ENCODE measurements at regions not wholly inside any gene's neighbourhood (a gene's known extent, or its start where the extent isn't known, plus 50 kb on each side); places are given as distances from the start of the nearest gene placed in this dataset.

GRCh38 chr5:58113172-58113571 lies 346.7 kb downstream of the PLK2 start:
- DNase-seq (ENCODE audit: low read depth in 2 of 2), result no peak

DNA sequence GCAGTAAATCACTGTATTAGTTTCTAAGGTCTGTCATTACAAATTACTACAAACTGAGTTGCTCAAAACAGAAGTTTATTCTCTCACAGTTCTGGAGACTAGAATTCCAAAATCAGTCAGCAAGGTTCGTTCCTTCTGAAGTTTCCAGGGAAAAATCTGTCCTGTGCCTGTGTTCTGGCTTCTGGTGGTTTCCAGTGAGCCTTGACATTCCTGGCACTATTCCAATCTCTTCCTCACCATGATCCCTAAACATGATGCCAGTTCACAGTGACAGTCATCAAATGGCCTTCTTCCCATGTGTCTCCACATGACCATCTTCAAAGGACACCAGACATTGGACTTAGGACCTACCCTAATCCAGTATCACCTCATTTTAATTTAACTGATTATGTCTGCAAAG lies 351.4 kb downstream of the PLK2 start:
- DNase-seq (ENCODE audit: low read depth in 2 of 2), result no peak

DNA sequence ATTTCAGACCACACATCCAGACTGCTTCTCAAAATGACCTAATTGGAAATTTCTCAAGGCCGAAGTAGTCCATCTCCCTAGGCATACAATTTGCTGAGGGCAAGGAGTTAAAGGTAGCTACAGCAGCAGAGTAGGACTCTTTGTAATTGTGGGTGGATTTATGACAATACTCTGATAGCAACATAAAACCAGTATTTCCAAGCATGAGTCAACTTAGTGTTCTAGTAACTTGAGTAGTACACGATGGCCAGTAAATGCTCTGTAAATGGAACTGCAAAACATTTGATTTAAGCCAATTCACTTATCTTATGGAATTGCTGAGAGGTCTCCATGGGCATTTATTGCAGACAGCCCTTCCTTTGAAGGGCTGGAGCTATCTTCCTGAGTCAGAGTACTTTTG lies 352.2 kb downstream of the PLK2 start:
- DNase-seq (ENCODE audit: low read depth in 2 of 2), result no peak

- no peak for DNase-seq (ENCODE audit: low read depth in 2 of 2)
Observed at GRCh38 chr5:58106754-58107410, 353.0 kb downstream of the PLK2 start.

DNA sequence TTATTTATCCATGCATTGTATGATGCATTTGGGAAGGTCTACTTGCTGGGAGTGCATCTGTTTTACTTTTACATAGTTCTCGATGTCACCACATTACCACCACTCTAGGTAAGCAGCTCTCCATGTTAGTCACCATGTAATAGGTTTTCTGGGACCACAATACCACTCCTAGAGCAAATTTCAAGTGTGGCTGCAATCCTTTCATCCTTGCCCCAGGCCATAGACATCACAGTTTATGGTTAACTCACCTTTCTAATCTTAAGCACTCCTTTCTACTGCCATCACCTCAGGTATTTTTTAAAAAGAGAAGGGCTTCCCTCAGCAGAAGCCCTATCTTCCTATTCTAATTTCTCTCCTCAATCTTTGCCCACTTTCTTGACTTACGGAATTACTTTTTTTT lies 354.1 kb downstream of the PLK2 start:
- no peak for DNase-seq (ENCODE audit: low read depth in 2 of 2)

DNA sequence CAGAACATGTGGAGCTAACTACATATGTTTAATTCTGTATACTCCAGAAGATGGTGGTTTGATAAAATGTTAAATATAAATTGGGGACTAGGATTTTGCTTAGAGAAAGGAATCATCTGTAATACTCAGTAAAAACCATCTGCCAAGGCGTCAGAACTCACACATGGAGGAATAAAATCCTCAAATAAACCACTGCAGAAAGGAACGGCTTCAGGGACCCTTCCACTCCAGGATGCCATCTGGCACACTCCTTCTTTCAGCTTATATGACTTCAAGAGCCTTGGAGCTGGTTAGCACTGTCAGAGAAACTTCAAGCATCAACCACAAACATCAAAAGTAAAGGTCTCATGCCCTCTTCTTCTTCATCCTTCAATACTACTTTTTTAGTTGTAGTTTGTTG lies 360.6 kb downstream of the PLK2 start:
- DNase-seq (ENCODE audit: low read depth in 2 of 2), result no peak

DNA sequence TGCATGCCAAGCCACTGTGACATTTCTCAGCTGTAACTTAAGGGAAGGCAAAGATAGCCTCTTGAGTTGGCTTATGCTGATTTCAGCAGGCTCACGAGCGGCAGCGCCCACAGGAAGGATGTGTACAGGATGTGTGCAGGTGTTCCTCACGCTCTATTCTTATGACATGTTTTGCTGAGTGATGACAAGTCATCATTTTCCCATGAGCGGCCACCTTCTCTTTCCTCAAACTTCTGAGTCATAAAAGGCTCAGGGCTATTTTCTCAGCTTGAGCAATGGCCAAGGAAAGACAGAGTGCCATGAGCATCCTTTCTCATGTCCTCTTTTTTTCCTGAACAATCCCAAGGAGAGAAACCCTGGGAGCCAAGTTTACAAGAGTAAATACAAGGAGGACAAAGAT lies 365.9 kb downstream of the PLK2 start:
- no peak for DNase-seq (ENCODE audit: low read depth in 2 of 2)

DNA sequence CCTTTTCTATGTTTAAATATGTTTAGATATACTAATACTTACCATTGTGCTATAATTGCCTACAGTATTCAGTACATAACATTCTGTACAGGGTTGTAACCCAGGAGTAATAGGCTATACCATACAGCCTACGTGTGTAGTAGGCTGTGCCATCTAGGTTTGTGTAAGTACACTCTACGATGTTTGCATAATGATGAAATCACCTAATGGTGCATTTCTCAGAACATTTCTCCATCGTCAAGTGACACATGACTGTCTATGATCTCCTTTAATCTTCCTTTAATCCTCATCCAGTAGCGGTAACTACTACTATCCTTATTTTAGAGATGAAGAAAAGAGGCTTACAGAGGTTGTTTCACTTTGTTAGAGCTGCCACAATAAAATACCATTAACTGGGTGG lies 369.2 kb downstream of the PLK2 start:
- no peak for DNase-seq (ENCODE audit: low read depth in 2 of 2)

DNA sequence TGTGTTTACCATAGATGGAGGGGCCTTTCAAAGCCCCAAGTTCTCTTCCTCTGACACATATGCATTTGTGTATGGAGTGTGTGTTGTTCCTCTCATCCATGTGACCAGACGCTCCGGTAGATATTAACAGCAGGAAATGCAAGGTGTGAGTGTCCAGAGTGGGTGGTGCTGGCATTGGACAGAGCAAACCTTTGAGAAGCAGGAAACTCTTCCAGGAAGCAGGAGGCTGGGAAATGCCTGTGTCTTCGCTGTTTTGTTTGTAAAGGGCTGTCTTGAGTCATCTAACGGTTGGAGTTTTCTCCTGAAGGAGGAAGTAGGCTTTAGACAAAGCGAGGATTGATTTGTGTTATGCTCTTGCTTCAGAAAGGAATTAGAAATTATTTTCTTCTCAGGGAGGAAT lies 370.9 kb downstream of the PLK2 start:
- no peak for DNase-seq (ENCODE audit: low read depth in 2 of 2)

GRCh38 chr5:58087905-58088304 lies 372.0 kb downstream of the PLK2 start:
- no peak for DNase-seq (ENCODE audit: low read depth in 2 of 2)

GRCh38 chr5:58087123-58087522 lies 372.8 kb downstream of the PLK2 start:
- DNase-seq (ENCODE audit: low read depth in 2 of 2), result no peak

- DNase-seq (ENCODE audit: low read depth in 2 of 2), result no peak
Observed at GRCh38 chr5:58085800-58086199, 374.1 kb downstream of the PLK2 start.

DNA sequence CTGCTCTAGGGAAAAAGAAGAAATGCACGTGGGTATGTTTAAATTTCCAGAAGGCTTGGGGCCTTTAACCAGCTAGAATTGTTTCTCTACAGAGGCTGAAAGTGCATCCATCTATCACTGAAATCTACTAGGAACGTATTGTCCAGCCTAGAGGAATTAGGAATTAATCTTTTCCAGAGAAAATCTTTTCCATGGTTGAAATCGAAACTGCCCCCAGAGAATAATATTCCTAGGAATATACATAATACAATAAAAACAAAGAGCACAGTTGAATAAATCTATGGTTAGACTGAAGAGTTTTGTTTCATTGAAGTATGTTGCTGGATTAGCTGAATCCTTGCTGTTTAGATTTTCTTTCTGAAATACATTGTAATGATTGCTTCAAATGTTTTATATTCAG lies 378.5 kb downstream of the PLK2 start:
- DNase-seq (ENCODE audit: low read depth in 2 of 2), result no peak

GRCh38 chr5:58080573-58080972 lies 379.3 kb downstream of the PLK2 start:
- DNase-seq (ENCODE audit: low read depth in 2 of 2), result no peak

DNA sequence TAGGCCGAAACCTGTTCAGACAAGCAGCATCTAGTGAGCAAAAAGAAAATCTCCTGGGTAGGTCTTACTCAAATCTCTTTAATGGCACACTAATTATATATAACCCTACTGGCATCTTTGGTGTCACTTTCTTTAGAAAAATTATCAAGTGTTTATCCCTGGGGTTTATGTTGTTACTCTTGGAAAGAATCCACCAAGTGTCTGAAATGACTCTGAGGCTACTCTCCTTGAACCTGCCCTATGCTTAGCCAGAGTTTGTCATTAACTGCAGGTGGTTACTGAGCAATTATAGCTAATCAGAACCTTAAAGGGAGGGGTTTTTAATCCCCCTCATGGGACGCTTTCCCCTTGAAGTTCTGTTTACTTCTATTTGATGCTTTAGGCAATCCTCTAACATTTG lies 381.9 kb downstream of the PLK2 start:
- DNase-seq (ENCODE audit: low read depth in 2 of 2), result no peak

DNA sequence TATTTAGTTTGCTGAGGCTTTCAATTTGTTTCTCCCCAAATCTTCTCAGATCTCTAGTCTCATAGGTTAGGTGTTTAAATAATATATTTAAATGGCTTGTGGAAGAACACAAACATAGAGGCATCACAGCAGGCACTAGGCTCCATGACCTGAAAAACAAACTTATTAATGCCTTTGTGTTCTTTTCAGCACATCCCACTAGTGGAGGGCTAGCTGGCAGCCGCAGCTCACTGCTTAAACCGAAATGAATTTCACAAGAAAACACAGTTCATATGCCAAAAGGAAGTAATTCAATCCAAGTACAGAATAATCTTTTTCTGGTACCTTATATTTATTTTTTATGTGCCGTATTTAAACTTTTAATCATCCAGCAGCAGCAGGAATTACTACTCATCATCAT lies 382.5 kb downstream of the PLK2 start:
- DNase-seq (ENCODE audit: low read depth in 2 of 2), result no peak

GRCh38 chr5:58076483-58077257 lies 383.2 kb downstream of the PLK2 start:
- no peak for DNase-seq (ENCODE audit: low read depth in 2 of 2)

GRCh38 chr5:58075907-58076306 lies 384.0 kb downstream of the PLK2 start:
- DNase-seq (ENCODE audit: low read depth in 2 of 2), result no peak

DNA sequence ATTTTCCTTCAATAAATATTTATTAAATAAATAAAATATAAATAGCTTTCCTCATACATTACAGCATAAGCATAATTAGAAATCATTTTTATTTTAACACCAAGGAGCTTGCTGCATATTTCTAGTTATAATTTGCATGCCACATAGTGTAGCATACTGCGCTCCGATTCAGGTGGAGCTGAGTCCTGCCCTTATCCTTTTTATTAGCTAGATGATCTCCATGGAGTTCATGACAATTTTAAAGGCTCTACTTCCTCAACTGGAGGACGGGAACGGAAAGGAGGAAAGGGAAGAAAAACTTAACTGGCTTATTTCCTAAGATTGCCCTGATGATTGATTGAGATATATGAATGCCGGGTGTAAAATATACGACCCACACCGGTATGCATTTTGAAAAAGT lies 385.2 kb downstream of the PLK2 start:
- no peak for DNase-seq (ENCODE audit: low read depth in 2 of 2)

DNA sequence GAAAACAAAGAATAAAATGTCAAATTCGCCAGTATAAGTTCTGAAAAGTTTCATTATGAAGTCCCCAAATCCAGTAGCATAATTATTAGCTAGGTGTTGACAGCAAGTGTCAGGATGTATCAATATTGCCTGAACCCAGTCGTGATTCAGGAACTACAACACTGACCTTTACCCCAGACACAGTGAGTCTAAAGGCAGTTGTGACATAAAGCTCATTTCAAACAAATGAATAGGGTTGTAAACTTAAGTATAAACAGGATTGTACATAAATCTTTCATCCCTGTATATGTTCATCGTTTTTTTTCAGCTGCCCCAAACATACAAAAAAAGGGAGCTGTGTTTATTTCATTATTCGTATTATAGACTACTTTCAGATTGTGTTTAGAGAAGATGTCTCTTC lies 385.7 kb downstream of the PLK2 start:
- DNase-seq (ENCODE audit: low read depth in 2 of 2), result no peak

DNA sequence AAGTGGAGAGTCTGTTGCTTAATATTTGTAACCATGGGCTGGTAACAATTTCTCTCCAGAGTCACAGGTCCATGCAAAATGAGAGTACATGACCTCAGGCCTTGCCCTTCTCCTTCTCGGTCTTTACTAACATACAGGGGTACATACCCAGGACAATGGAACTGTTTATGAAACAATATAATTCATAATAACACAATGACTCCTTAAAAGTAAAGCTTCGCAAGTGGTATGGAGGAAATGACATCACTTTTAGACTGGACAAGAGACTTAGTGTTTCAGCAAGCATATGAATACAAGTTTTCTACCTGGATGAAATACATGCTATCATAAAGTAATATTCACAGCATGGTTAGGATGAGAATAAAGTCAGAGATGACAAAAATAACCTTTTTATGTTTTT lies 386.6 kb downstream of the PLK2 start:
- no peak for DNase-seq (ENCODE audit: low read depth in 2 of 2)

DNA sequence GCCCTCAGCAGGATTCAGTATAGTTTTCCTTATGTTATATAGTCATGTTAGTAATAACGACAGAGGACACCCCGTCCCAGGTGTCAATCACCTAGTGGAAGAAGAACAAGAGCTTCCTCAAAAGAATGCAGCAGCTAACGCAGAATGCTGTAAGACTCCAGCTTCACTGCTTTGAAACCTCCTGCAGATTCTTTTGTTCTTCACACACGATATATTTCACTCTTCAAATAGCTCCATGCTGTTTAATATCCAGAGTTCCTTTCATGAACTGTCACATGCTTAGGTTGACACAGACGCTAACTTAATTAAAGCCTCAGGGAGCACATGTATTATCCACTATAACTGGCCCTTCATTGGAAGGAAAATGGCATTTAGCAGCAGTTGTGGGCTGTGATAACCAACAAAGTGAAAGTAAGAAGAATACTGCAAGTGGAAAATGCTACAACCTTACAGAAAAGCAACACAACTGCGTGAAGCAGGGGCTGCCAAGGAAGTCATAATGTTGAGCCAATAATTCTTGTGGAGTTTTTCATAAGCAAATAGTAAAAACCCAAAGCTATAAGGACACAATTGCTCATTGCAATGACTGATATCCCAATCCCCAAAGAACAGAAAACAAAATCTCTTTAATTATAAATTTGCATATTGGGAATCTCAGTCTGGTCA lies 387.5 kb downstream of the PLK2 start:
- no peak for DNase-seq (ENCODE audit: low read depth in 2 of 2)

GRCh38 chr5:58071566-58071965 lies 388.3 kb downstream of the PLK2 start:
- DNase-seq (ENCODE audit: low read depth in 2 of 2), result no peak

Measured in stimulated activated CD4-positive, alpha-beta T cell treated with anti-CD3 and anti-CD28 coated beads, Interleukin-4, amount 100 ng/mL, for 48 hours (primary cell).